ENCODE measurements at regions not wholly inside any gene's neighbourhood (a gene's known extent, or its start where the extent isn't known, plus 50 kb on each side); places are given as distances from the start of the nearest gene placed in this dataset.

GRCh38 chr14:26276757-26277156 lies 321.1 kb downstream of the NOVA1 start:
- Mint-ChIP-seq H3K36me3 (ENCODE audit: low read depth) (no peaks in the 10 kb centered on the region), H3K4me3 (no peak overlapping the region), H3K4me1 (no peaks in the 10 kb centered on the region), H3K27ac (no peak overlapping the region), H3K9me3 (peaks cover 24% of the 10 kb centered on the region), H3K27me3 (no peaks in the 10 kb centered on the region)
- no peak for ATAC-seq
- no peak for DNase-seq

- no peak for DNase-seq
Measured at GRCh38 chr14:26265170-26265685, 332.6 kb downstream of the NOVA1 start.

GRCh38 chr14:26261368-26262122 lies 336.3 kb downstream of the NOVA1 start:
- Mint-ChIP-seq H3K36me3 (ENCODE audit: low read depth) (no peaks in the 10 kb centered on the region), H3K4me1 (no peaks in the 10 kb centered on the region), H3K27ac (no peak overlapping the region), H3K9me3 (peaks cover 3% of the 10 kb centered on the region), H3K4me3 (no peak overlapping the region), H3K27me3 (no peaks in the 10 kb centered on the region)
- DNase-seq (no peak), ATAC-seq (no peak)

More at GRCh38 chr14:26265170-26265685, 332.6 kb downstream of the NOVA1 start:
- Mint-ChIP-seq H3K4me3 (no peak overlapping the region), H3K36me3 (ENCODE audit: low read depth) (no peaks in the 10 kb centered on the region), H3K27ac (no peak overlapping the region), H3K4me1 (no peaks in the 10 kb centered on the region), H3K27me3 (no peaks in the 10 kb centered on the region), H3K9me3 (peaks cover 3% of the 10 kb centered on the region)
- no peak for ATAC-seq

GRCh38 chr14:26255213-26255612 lies 342.6 kb downstream of the NOVA1 start:
- Mint-ChIP-seq H3K4me3 (no peak overlapping the region), H3K27ac (no peak overlapping the region), H3K9me3 (peaks cover 15% of the 10 kb centered on the region), H3K27me3 (no peaks in the 10 kb centered on the region), H3K4me1 (no peaks in the 10 kb centered on the region), H3K36me3 (ENCODE audit: low read depth) (no peaks in the 10 kb centered on the region)
- DNase-seq = no peak
- ATAC-seq = no peak

GRCh38 chr14:26252176-26252575 lies 345.7 kb downstream of the NOVA1 start:
- no peak overlapping the region for H3K4me3 Mint-ChIP-seq
- H3K9me3 Mint-ChIP-seq = peaks cover 20% of the 10 kb centered on the region
- no peaks in the 10 kb centered on the region for H3K36me3 Mint-ChIP-seq (ENCODE audit: low read depth)
- no peak for DNase-seq
- no peak overlapping the region for H3K27ac Mint-ChIP-seq
- no peak for ATAC-seq
- no peaks in the 10 kb centered on the region for H3K4me1 Mint-ChIP-seq
- no peaks in the 10 kb centered on the region for H3K27me3 Mint-ChIP-seq

GRCh38 chr14:26233118-26233517 lies 364.7 kb downstream of the NOVA1 start:
- DNase-seq (no peak), ATAC-seq (no peak)
- Mint-ChIP-seq H3K36me3 (ENCODE audit: low read depth) (no peaks in the 10 kb centered on the region), H3K4me1 (no peaks in the 10 kb centered on the region), H3K27me3 (no peaks in the 10 kb centered on the region), H3K4me3 (no peak overlapping the region), H3K27ac (no peak overlapping the region), H3K9me3 (no peaks in the 10 kb centered on the region)

GRCh38 chr14:26218861-26219260 lies 379.0 kb downstream of the NOVA1 start:
- H3K27me3 Mint-ChIP-seq = no peaks in the 10 kb centered on the region
- no peaks in the 10 kb centered on the region for H3K36me3 Mint-ChIP-seq (ENCODE audit: low read depth)
- H3K4me1 Mint-ChIP-seq = no peaks in the 10 kb centered on the region
- no peak for ATAC-seq
- no peak overlapping the region for H3K4me3 Mint-ChIP-seq
- H3K9me3 Mint-ChIP-seq = peaks cover 3% of the 10 kb centered on the region
- H3K27ac Mint-ChIP-seq = no peak overlapping the region
- DNase-seq = no peak

- no peak for ATAC-seq
Measured at GRCh38 chr14:26217778-26218177, 380.1 kb downstream of the NOVA1 start.

GRCh38 chr14:26216786-26217185 lies 381.0 kb downstream of the NOVA1 start:
- no peaks in the 10 kb centered on the region for H3K36me3 Mint-ChIP-seq (ENCODE audit: low read depth)
- no peaks in the 10 kb centered on the region for H3K27me3 Mint-ChIP-seq
- ATAC-seq (no peak), DNase-seq (no peak)
- peaks cover 3% of the 10 kb centered on the region for H3K9me3 Mint-ChIP-seq
- H3K4me3 Mint-ChIP-seq = no peak overlapping the region
- no peak overlapping the region for H3K27ac Mint-ChIP-seq
- H3K4me1 Mint-ChIP-seq = no peaks in the 10 kb centered on the region

More at GRCh38 chr14:26217778-26218177, 380.1 kb downstream of the NOVA1 start:
- no peaks in the 10 kb centered on the region for H3K4me1 Mint-ChIP-seq
- H3K36me3 Mint-ChIP-seq (ENCODE audit: low read depth) = no peaks in the 10 kb centered on the region
- no peaks in the 10 kb centered on the region for H3K27me3 Mint-ChIP-seq
- no peak overlapping the region for H3K27ac Mint-ChIP-seq
- H3K4me3 Mint-ChIP-seq = no peak overlapping the region
- H3K9me3 Mint-ChIP-seq = peaks cover 3% of the 10 kb centered on the region
- no peak for DNase-seq

- ATAC-seq (no peak), DNase-seq (no peak)
- peaks cover 3% of the 10 kb centered on the region for H3K9me3 Mint-ChIP-seq
- H3K27me3 Mint-ChIP-seq = no peaks in the 10 kb centered on the region
- H3K36me3 Mint-ChIP-seq (ENCODE audit: low read depth) = no peaks in the 10 kb centered on the region
- no peak overlapping the region for H3K4me3 Mint-ChIP-seq
- H3K4me1 Mint-ChIP-seq = no peaks in the 10 kb centered on the region
- no peak overlapping the region for H3K27ac Mint-ChIP-seq
Measured at GRCh38 chr14:26213846-26214575, 383.8 kb downstream of the NOVA1 start.

GRCh38 chr14:26209699-26210098 lies 388.1 kb downstream of the NOVA1 start:
- Mint-ChIP-seq H3K27ac (no peak overlapping the region), H3K9me3 (no peaks in the 10 kb centered on the region), H3K27me3 (peaks cover 10% of the 10 kb centered on the region), H3K4me3 (no peak overlapping the region), H3K4me1 (peaks cover under 1% of the 10 kb centered on the region), H3K36me3 (ENCODE audit: low read depth) (no peaks in the 10 kb centered on the region)
- ATAC-seq (no peak), DNase-seq (no peak)

GRCh38 chr14:26206640-26207039 lies 391.2 kb downstream of the NOVA1 start:
- peaks cover 7% of the 10 kb centered on the region for H3K9me3 Mint-ChIP-seq
- peaks cover 29% of the 10 kb centered on the region for H3K27me3 Mint-ChIP-seq
- H3K36me3 Mint-ChIP-seq (ENCODE audit: low read depth) = no peaks in the 10 kb centered on the region
- no peak overlapping the region for H3K4me3 Mint-ChIP-seq
- H3K27ac Mint-ChIP-seq = no peak overlapping the region
- DNase-seq = no peak
- H3K4me1 Mint-ChIP-seq = peaks cover 3% of the 10 kb centered on the region
- ATAC-seq = no peak

GRCh38 chr14:26204728-26205479 lies 392.9 kb downstream of the NOVA1 start:
- Mint-ChIP-seq H3K36me3 (ENCODE audit: low read depth) (no peaks in the 10 kb centered on the region), H3K9me3 (peaks cover 12% of the 10 kb centered on the region), H3K27me3 (peaks cover 29% of the 10 kb centered on the region), H3K4me3 (no peak overlapping the region), H3K27ac (no peak overlapping the region), H3K4me1 (peaks cover 3% of the 10 kb centered on the region)
- DNase-seq (no peak), ATAC-seq (no peak)

GRCh38 chr14:26204366-26204727 lies 393.5 kb downstream of the NOVA1 start:
- H3K27me3 Mint-ChIP-seq = peaks cover 29% of the 10 kb centered on the region

More at GRCh38 chr14:26204366-26204727, 393.5 kb downstream of the NOVA1 start:
- peaks cover 12% of the 10 kb centered on the region for H3K9me3 Mint-ChIP-seq
- peaks cover 3% of the 10 kb centered on the region for H3K4me1 Mint-ChIP-seq
- no peaks in the 10 kb centered on the region for H3K36me3 Mint-ChIP-seq (ENCODE audit: low read depth)
- no peak for ATAC-seq
- no peak for DNase-seq
- no peak overlapping the region for H3K27ac Mint-ChIP-seq
- no peak overlapping the region for H3K4me3 Mint-ChIP-seq

Measured in activated naive CD8-positive, alpha-beta T cell treated with anti-CD3 and anti-CD28 coated beads, Interleukin-2, amount 50 U/mL, for 24 hours (primary cell).